Bronchial epithelial cell (primary cell): ENCODE measurements at regions not wholly inside any gene's neighbourhood (a gene's known extent, or its start where the extent isn't known, plus 50 kb on each side); places are given as distances from the start of the nearest gene placed in this dataset.
A peak's percentile ranks its signal among the peaks of the same experiment; 100 is the strongest.

Source experiments
- DNase-seq: peaks from one replicate; pipeline ENCODE4 v3.0.0-alpha.2; 2010; ENCODE audit warnings: low read depth
- FAIRE-seq: peaks from 2 replicates; lab custom pipeline; 2011; peaks lifted over from hg19 to GRCh38; lab: Jason Lieb, UNC
- H3K27me3 ChIP-seq: 2 replicates; pipeline ENCODE4 v1.5.1; 2011; ENCODE audit warnings: low read length; ENCODE audit not compliant: control insufficient read depth, insufficient read depth
- H3K36me3 ChIP-seq: 2 replicates; pipeline ENCODE4 v1.5.1; 2011; ENCODE audit warnings: low read length; ENCODE audit not compliant: control insufficient read depth, insufficient read depth
- H3K4me3 ChIP-seq: 2 replicates; pipeline ENCODE4 v1.5.1; 2011; ENCODE audit warnings: mild to moderate bottlenecking, low read depth, low read length, control low read depth
- CTCF ChIP-seq: IDR thresholded peaks from 2 replicates; pipeline ENCODE4 v1.5.1; 2011; ENCODE audit warnings: mild to moderate bottlenecking, moderate library complexity, low read length, control low read depth, inconsistent platforms; ENCODE audit not compliant: insufficient read depth, severe bottlenecking

DNA sequence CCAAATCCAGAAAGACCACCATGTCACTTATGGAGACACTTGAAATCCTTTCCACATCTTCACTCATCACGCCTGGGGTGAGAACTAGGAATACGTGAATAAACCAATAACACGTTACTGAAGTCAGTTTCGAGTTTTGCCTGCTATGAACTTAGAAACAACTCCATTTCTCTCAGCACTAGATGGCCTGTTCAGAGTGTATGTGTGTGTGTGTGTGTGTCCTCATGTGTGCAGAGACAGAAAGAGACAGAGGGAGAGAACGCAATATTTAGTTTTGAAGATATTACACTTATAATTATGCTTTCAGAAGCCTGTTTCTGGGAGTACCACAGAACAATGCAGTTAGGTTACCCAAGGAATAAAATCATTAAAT lies 81.2 kb upstream of the CCN6 start:
- DNase-seq (no peak), FAIRE-seq (no peak)
- no peak for TF ChIP-seq CTCF
- no peaks in the 10 kb centered on the region for H3K36me3 ChIP-seq
- no peaks in the 10 kb centered on the region for H3K27me3 ChIP-seq
- H3K4me3 ChIP-seq: no peak overlapping the region

GRCh38 chr6:111973118-111973761 lies 80.7 kb upstream of the CCN6 start:
- FAIRE-seq: no peak
- Histone ChIP-seq H3K36me3 (no peaks in the 10 kb centered on the region), H3K27me3 (no peaks in the 10 kb centered on the region), H3K4me3 (no peak overlapping the region)
- no peak for TF ChIP-seq CTCF
- DNase-seq: peak; percentile 93

DNA sequence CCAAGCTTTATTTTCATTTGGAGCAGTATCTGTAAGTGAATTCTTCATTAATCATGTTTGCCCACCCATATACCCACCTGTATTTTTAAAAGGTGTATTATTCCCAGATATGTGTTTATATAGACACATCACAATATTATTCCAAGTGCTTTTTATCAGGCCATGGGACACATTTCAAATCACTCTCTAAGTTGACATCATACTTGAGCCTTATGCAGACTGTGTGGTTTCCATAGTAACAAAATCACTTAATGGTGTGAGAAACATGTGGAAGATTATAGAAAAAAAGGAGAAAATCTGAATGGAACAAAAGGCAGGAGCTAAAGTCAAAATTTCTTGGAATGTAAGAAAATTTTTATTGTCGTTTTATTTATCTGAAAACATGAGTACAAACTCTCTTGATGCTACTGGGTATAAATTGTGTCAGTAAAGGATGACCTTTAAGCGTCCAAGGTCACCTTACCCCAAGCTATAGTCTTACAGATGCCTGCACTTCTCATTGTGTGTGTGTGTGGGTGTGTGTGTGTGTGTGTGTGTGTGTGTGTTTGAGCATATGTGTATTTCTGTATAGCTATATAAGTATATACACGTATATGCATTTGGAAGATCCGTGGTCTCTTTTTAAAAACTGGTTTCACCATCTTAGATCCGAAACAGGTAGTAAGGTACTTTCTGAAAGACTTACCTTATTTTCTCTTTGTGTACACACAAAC lies 79.8 kb upstream of the CCN6 start:
- no peak for TF ChIP-seq CTCF
- no peak overlapping the region for H3K4me3 ChIP-seq
- DNase-seq (peak; percentile 38), FAIRE-seq (no peak)
- no peaks in the 10 kb centered on the region for H3K27me3 ChIP-seq
- no peaks in the 10 kb centered on the region for H3K36me3 ChIP-seq

DNA sequence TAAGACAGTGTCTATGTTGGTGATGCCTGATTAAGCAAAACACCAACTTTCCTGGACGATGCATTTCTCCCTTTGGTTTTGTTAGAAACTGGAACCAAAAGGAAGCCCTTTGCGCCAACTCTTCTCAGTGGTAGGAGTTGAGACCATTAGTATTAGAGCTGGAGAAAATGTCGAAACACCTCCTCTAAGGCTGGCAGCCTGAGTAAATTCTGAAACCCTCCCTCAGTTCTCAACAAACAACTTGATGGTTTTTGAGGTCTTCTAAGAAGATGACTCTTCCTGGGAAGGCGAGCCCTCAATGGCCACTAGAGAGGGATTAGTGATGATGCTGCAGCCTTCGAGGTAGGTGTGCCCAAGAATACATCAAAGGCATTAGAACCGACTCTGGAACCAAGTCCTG lies 78.4 kb upstream of the CCN6 start:
- H3K4me3 ChIP-seq: no peak overlapping the region
- H3K36me3 ChIP-seq: no peaks in the 10 kb centered on the region
- no peaks in the 10 kb centered on the region for H3K27me3 ChIP-seq
- no peak for TF ChIP-seq CTCF
- FAIRE-seq (no peak), DNase-seq (no peak)

- DNase-seq: no peak
- no peak for FAIRE-seq
- no peak for TF ChIP-seq CTCF
- Histone ChIP-seq H3K36me3 (no peaks in the 10 kb centered on the region), H3K27me3 (no peaks in the 10 kb centered on the region), H3K4me3 (no peak overlapping the region)
These were observed 77.8 kb upstream of the CCN6 start for GRCh38 chr6:111976139-111976538.
